H9 (cell line): ENCODE measurements at regions not wholly inside any gene's neighbourhood (a gene's known extent, or its start where the extent isn't known, plus 50 kb on each side); places are given as distances from the start of the nearest gene placed in this dataset.

Experiments
- DNase-seq: peaks from one replicate; pipeline ENCODE4 v3.0.0-alpha.2; 2017
- H2AFZ ChIP-seq: one replicate; pipeline ENCODE4 v1.6.1; 2013; ENCODE audit warnings: mild to moderate bottlenecking, low read length, control low read depth, moderate library complexity
- H2AK5ac ChIP-seq: 2 replicates; pipeline ENCODE4 v1.6.1; 2013; ENCODE audit warnings: low read length, control low read depth, mixed read lengths; ENCODE audit not compliant: insufficient read length
- H2BK120ac ChIP-seq: one replicate; pipeline ENCODE4 v1.6.1; 2013; ENCODE audit warnings: low read depth, mild to moderate bottlenecking, low read length, control low read depth, inconsistent platforms; ENCODE audit not compliant: poor library complexity, severe bottlenecking
- H2BK12ac ChIP-seq: 2 replicates; pipeline ENCODE4 v1.6.1; 2013; ENCODE audit warnings: low read length, control low read depth, mixed read lengths, low read depth; ENCODE audit not compliant: insufficient read length
- H2BK15ac ChIP-seq: 2 replicates; pipeline ENCODE4 v1.6.1; 2013; ENCODE audit warnings: low read depth, low read length, control low read depth
- H2BK20ac ChIP-seq: one replicate; pipeline ENCODE4 v1.6.1; 2013; ENCODE audit warnings: low read depth, mild to moderate bottlenecking, low read length, control low read depth, inconsistent platforms; ENCODE audit not compliant: poor library complexity, severe bottlenecking
- H2BK5ac ChIP-seq: 2 replicates; pipeline ENCODE4 v1.6.1; 2013; ENCODE audit warnings: low read length, control low read depth, mixed read lengths; ENCODE audit not compliant: insufficient read length
- H3K14ac ChIP-seq: 2 replicates; pipeline ENCODE4 v1.6.1; 2013; ENCODE audit warnings: low read length, control low read depth; ENCODE audit not compliant: insufficient read depth
- H3K18ac ChIP-seq: 2 replicates; pipeline ENCODE4 v1.6.1; 2013; ENCODE audit warnings: low read depth, mild to moderate bottlenecking, mixed read lengths, low read length, control low read depth; ENCODE audit not compliant: insufficient read length
- H3K23ac ChIP-seq: 2 replicates; pipeline ENCODE4 v1.6.1; 2013; ENCODE audit warnings: low read length, control low read depth, mixed read lengths, low read depth; ENCODE audit not compliant: insufficient read length
- H3K23me2 ChIP-seq: 2 replicates; pipeline ENCODE4 v1.6.1; 2013; ENCODE audit warnings: low read depth, mild to moderate bottlenecking, mixed read lengths, low read length, control low read depth; ENCODE audit not compliant: insufficient read length, poor library complexity, severe bottlenecking
- H3K27ac ChIP-seq: 2 replicates; pipeline ENCODE4 v1.5.1; 2013; ENCODE audit warnings: low read length, control low read depth, mixed read lengths, low read depth; ENCODE audit not compliant: insufficient read length
- H3K27me3 ChIP-seq: 2 replicates; pipeline ENCODE4 v1.6.1; 2013; ENCODE audit warnings: low read length, control low read depth, inconsistent platforms; ENCODE audit not compliant: insufficient read depth
- H3K4ac ChIP-seq: 2 replicates; pipeline ENCODE4 v1.6.1; 2013; ENCODE audit warnings: low read depth, mild to moderate bottlenecking, control low read depth, inconsistent platforms, low read length, moderate library complexity
- H3K4me1 ChIP-seq: 2 replicates; pipeline ENCODE4 v1.6.1; 2013; ENCODE audit warnings: low read length, control low read depth, inconsistent platforms; ENCODE audit not compliant: insufficient read depth
- H3K4me2 ChIP-seq: 2 replicates; pipeline ENCODE4 v1.6.1; 2013; ENCODE audit warnings: low read length, control low read depth, mixed read lengths; ENCODE audit not compliant: insufficient read length, insufficient read depth
- H3K56ac ChIP-seq: 2 replicates; pipeline ENCODE4 v1.6.1; 2013; ENCODE audit warnings: low read depth, mild to moderate bottlenecking, mixed read lengths, low read length, control low read depth; ENCODE audit not compliant: insufficient read length
- H3K79me1 ChIP-seq: 2 replicates; pipeline ENCODE4 v1.6.1; 2013; ENCODE audit warnings: low read depth, mild to moderate bottlenecking, moderate library complexity, low read length, control low read depth, inconsistent platforms; ENCODE audit not compliant: insufficient read depth, poor library complexity, severe bottlenecking
- H3K79me2 ChIP-seq: 2 replicates; pipeline ENCODE4 v1.6.1; 2013; ENCODE audit warnings: low read length, control low read depth, inconsistent platforms; ENCODE audit not compliant: insufficient read depth
- H3K9ac ChIP-seq: 2 replicates; pipeline ENCODE4 v1.6.1; 2013; ENCODE audit warnings: low read length, control low read depth, mixed read lengths; ENCODE audit not compliant: insufficient read length; ENCODE audit errors: extremely low read depth
- H3K9me3 ChIP-seq: one replicate; pipeline ENCODE4 v1.6.1; 2013; ENCODE audit warnings: low read depth, low read length, inconsistent platforms; ENCODE audit not compliant: control insufficient read depth
- H3T11ph ChIP-seq: one replicate; pipeline ENCODE4 v1.6.1; 2013; ENCODE audit warnings: mild to moderate bottlenecking, low read length, control low read depth, inconsistent platforms
- H4K20me1 ChIP-seq: one replicate; pipeline ENCODE4 v1.6.1; 2013; ENCODE audit not compliant: control insufficient read depth, insufficient read length, insufficient read depth
- H4K5ac ChIP-seq: 2 replicates; pipeline ENCODE4 v1.6.1; 2013; ENCODE audit warnings: low read depth, mild to moderate bottlenecking, mixed read lengths, low read length, control low read depth; ENCODE audit not compliant: insufficient read length
- H4K8ac ChIP-seq: replicated peaks from 2 replicates; pipeline ENCODE4 v1.6.1; 2013; ENCODE audit warnings: low read length, control low read depth, mixed read lengths, low read depth; ENCODE audit not compliant: insufficient read length
- H4K91ac ChIP-seq: 2 replicates; pipeline ENCODE4 v1.6.1; 2013; ENCODE audit warnings: low read depth, mild to moderate bottlenecking, moderate library complexity, mixed read lengths, low read length, control low read depth; ENCODE audit not compliant: insufficient read length
- H3K27ac Mint-ChIP-seq, 3 experiments: 2 replicates in 2 of 3; 3 replicates in 1 of 3; pipeline ENCODE4 v1.8.0; 2020 to 2021; ENCODE audit warnings: mixed read lengths in 3 of 3, mild to moderate bottlenecking in 1 of 3, moderate library complexity in 1 of 3
- H3K27me3 Mint-ChIP-seq: 2 replicates; pipeline ENCODE4 v1.8.0; 2021; ENCODE audit warnings: low read depth, mild to moderate bottlenecking, moderate library complexity, mixed read lengths
- H3K36me3 Mint-ChIP-seq, 3 experiments: 2 replicates in 2 of 3; 3 replicates in 1 of 3; pipeline ENCODE4 v1.8.0; 2020 to 2021; ENCODE audit warnings: low read depth in 3 of 3, mixed read lengths in 3 of 3; ENCODE audit not compliant: insufficient read depth in 1 of 3
- H3K4me1 Mint-ChIP-seq, 2 experiments: 2 replicates each; pipeline ENCODE4 v1.8.0; 2020; ENCODE audit warnings: mixed read lengths in 2 of 2
- H3K4me3 Mint-ChIP-seq, 2 experiments: 2 replicates in 1 of 2; 3 replicates in 1 of 2; pipeline ENCODE4 v1.8.0; 2020 to 2021; ENCODE audit warnings: mild to moderate bottlenecking in 2 of 2, mixed read lengths in 2 of 2, moderate library complexity in 1 of 2
- H3K9me3 Mint-ChIP-seq, 2 experiments: 2 replicates in 1 of 2; 3 replicates in 1 of 2; pipeline ENCODE4 v1.8.0; 2020; ENCODE audit warnings: mild to moderate bottlenecking in 2 of 2, mixed read lengths in 2 of 2, moderate library complexity in 1 of 2
- TF ChIP-seq, protein P1 (sequence below): fragments of 200-600 bp; sonication (generic); conservative IDR thresholded peaks from 3 replicates; pipeline ENCODE4 v1.8.0; 2021; ENCODE audit warnings: antibody characterized with exemption, mild to moderate bottlenecking

DNA sequence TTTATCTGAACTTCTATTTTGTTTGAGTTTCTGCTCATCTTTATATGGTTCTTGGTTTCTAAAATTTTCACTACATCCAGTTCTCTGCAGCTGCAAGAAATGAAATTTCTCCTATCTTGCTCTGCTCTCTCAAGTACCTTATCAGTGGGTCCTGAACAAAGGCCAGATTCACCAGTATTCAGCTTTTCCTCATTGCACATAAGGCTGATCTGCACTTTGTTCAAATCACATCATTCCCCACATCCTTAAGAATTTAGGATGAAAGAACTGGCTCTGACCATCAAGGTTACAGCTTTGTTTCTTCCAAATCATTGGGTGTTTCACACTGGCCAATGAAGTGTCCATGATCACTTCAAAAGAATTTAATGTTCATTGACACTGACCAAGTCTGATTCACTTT is 211.4 kb downstream of the GRIN2B start:
- Histone ChIP-seq H3K23me2 (no peaks in the 10 kb centered on the region), H3K79me2 (no peaks in the 10 kb centered on the region), H2BK15ac (no peak overlapping the region), H2BK5ac (no peak overlapping the region), H3K27me3 (no peaks in the 10 kb centered on the region; the same call in none of the 2 replicates), H3K27ac (no peak overlapping the region), H3K14ac (no peak overlapping the region), H3K23ac (no peak overlapping the region), H3K4me2 (no peak overlapping the region), H2BK12ac (no peak overlapping the region), H4K91ac (no peak overlapping the region), H2AK5ac (no peak overlapping the region), H2BK20ac (no peak overlapping the region), H3K79me1 (no peaks in the 10 kb centered on the region), H3K56ac (no peak overlapping the region), H3K18ac (no peak overlapping the region), H4K20me1 (no peaks in the 10 kb centered on the region), H3K4ac (no peak overlapping the region), H4K5ac (no peak overlapping the region), H3K9ac (no peak overlapping the region), H2BK120ac (no peak overlapping the region), H4K8ac (no peak overlapping the region), H3T11ph (no peak overlapping the region), H3K9me3 (no peaks in the 10 kb centered on the region), H2AFZ (no peak overlapping the region), H3K4me1 (no peaks in the 10 kb centered on the region)
- Mint-ChIP-seq H3K4me3 (no peak overlapping the region), H3K9me3 (no peaks in the 10 kb centered on the region), H3K4me1 (peaks cover 6 to 7% of the 10 kb centered on the region in 2 experiments), H3K27ac (no peak overlapping the region), H3K27me3 (peaks cover 10% of the 10 kb centered on the region), H3K36me3 (no peaks in the 10 kb centered on the region)
- TF ChIP-seq, protein P1, sequence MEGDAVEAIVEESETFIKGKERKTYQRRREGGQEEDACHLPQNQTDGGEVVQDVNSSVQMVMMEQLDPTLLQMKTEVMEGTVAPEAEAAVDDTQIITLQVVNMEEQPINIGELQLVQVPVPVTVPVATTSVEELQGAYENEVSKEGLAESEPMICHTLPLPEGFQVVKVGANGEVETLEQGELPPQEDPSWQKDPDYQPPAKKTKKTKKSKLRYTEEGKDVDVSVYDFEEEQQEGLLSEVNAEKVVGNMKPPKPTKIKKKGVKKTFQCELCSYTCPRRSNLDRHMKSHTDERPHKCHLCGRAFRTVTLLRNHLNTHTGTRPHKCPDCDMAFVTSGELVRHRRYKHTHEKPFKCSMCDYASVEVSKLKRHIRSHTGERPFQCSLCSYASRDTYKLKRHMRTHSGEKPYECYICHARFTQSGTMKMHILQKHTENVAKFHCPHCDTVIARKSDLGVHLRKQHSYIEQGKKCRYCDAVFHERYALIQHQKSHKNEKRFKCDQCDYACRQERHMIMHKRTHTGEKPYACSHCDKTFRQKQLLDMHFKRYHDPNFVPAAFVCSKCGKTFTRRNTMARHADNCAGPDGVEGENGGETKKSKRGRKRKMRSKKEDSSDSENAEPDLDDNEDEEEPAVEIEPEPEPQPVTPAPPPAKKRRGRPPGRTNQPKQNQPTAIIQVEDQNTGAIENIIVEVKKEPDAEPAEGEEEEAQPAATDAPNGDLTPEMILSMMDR = no peak
- no peak for DNase-seq
